WTC11 (cell line): ENCODE measurements at regions not wholly inside any gene's neighbourhood (a gene's known extent, or its start where the extent isn't known, plus 50 kb on each side); places are given as distances from the start of the nearest gene placed in this dataset.

Experiments used
- ATAC-seq: fragments of 200-7000 bp; cut with Tn5 transposase; 2 replicates; pipeline ENCODE4 v1.10.0; 2021; ENCODE audit warnings: mild to moderate bottlenecking, moderate library complexity
- CTCF ChIA-PET: fragments of 300-600 bp; sonication (Branson Sonifier 250); formaldehyde crosslinking; loops from one replicate; lab custom pipeline; 2021; ENCODE audit warnings: antibody characterized with exemption; lab: Charles Lee
- POLR2A ChIA-PET: fragments of 350-600 bp; sonication (Branson Sonifier 250); formaldehyde crosslinking; loops from one replicate; lab custom pipeline; 2021; ENCODE audit warnings: antibody characterized with exemption; lab: Charles Lee
- DNase-seq: peaks from one replicate; pipeline ENCODE4 v3.0.0; 2021; ENCODE audit warnings: low spot score
- H3K27ac Mint-ChIP-seq: 2 replicates; pipeline ENCODE4 v1.8.0; 2021; ENCODE audit warnings: mixed read lengths
- H3K27me3 Mint-ChIP-seq: 2 replicates; pipeline ENCODE4 v1.8.0; 2021; ENCODE audit warnings: low read depth, mild to moderate bottlenecking, moderate library complexity, mixed read lengths
- H3K36me3 Mint-ChIP-seq: 2 replicates; pipeline ENCODE4 v1.8.0; 2021; ENCODE audit warnings: mixed read lengths
- H3K4me1 Mint-ChIP-seq: 2 replicates; pipeline ENCODE4 v1.8.0; 2022; ENCODE audit warnings: mixed read lengths
- H3K4me3 Mint-ChIP-seq: 2 replicates; pipeline ENCODE4 v1.8.0; 2021; ENCODE audit warnings: mild to moderate bottlenecking, moderate library complexity, mixed read lengths
- H3K9me3 Mint-ChIP-seq: 2 replicates; pipeline ENCODE4 v1.8.0; 2021; ENCODE audit warnings: mixed read lengths
- ATF1 ChIP-seq: sonication (generic); formaldehyde crosslinking; IDR thresholded peaks from 2 replicates; pipeline ENCODE4 v1.8.1; 2023; ENCODE audit warnings: mild to moderate bottlenecking, moderate library complexity, missing genetic modification reagents
- CREM ChIP-seq: sonication (generic); formaldehyde crosslinking; IDR thresholded peaks from 2 replicates; pipeline ENCODE4 v1.8.1; 2022; ENCODE audit warnings: mild to moderate bottlenecking, missing genetic modification reagents, moderate library complexity
- FOXP1 ChIP-seq: sonication (generic); formaldehyde crosslinking; IDR thresholded peaks from 2 replicates; pipeline ENCODE4 v1.8.0; 2022; ENCODE audit warnings: missing genetic modification reagents, mild to moderate bottlenecking, moderate library complexity, borderline replicate concordance
- GABPB1 ChIP-seq: sonication (generic); formaldehyde crosslinking; IDR thresholded peaks from 2 replicates; pipeline ENCODE4 v1.8.1; 2023; ENCODE audit warnings: mild to moderate bottlenecking, missing genetic modification reagents
- GTF2I ChIP-seq: fragments of 250-450 bp; sonication (Bioruptor Pico); conservative IDR thresholded peaks from 2 replicates; pipeline ENCODE4 v1.4.0; 2021; ENCODE audit warnings: mild to moderate bottlenecking
- MXD4 ChIP-seq: fragments of 250-450 bp; sonication (Bioruptor Pico); IDR thresholded peaks from 2 replicates; pipeline ENCODE4 v1.8.0; 2021; ENCODE audit warnings: mild to moderate bottlenecking, moderate library complexity, borderline replicate concordance
- NR1H2 ChIP-seq: sonication (generic); formaldehyde crosslinking; IDR thresholded peaks from 2 replicates; pipeline ENCODE4 v1.9.0; 2021; ENCODE audit warnings: mild to moderate bottlenecking, moderate library complexity, missing genetic modification reagents
- PREB ChIP-seq: sonication (generic); formaldehyde crosslinking; IDR thresholded peaks from 2 replicates; pipeline ENCODE4 v1.8.1; 2022; ENCODE audit warnings: mild to moderate bottlenecking, missing genetic modification reagents, moderate library complexity, borderline replicate concordance
- PRRX2 ChIP-seq: fragments of 250-450 bp; sonication (Bioruptor Pico); IDR thresholded peaks from 2 replicates; pipeline ENCODE4 v1.8.0; 2021; ENCODE audit warnings: mild to moderate bottlenecking
- RELA ChIP-seq: sonication (generic); formaldehyde crosslinking; IDR thresholded peaks from 2 replicates; pipeline ENCODE4 v1.8.1; 2022; ENCODE audit warnings: missing genetic modification reagents, mild to moderate bottlenecking, borderline replicate concordance
- TEAD4 ChIP-seq: sonication (generic); formaldehyde crosslinking; IDR thresholded peaks from 2 replicates; pipeline ENCODE4 v1.8.0; 2022; ENCODE audit warnings: mild to moderate bottlenecking, missing genetic modification reagents
- USF1 ChIP-seq: sonication (generic); formaldehyde crosslinking; IDR thresholded peaks from 2 replicates; pipeline ENCODE4 v1.8.0; 2022; ENCODE audit warnings: mild to moderate bottlenecking, missing genetic modification reagents
- ZNF232 ChIP-seq: sonication (generic); formaldehyde crosslinking; IDR thresholded peaks from 2 replicates; pipeline ENCODE4 v1.8.0; 2022; ENCODE audit warnings: mild to moderate bottlenecking, missing genetic modification reagents
- ZNF263 ChIP-seq: sonication (generic); formaldehyde crosslinking; IDR thresholded peaks from 2 replicates; pipeline ENCODE4 v1.8.1; 2022; ENCODE audit warnings: low read depth, mild to moderate bottlenecking, moderate library complexity, missing genetic modification reagents
- ZNF317 ChIP-seq: sonication (generic); formaldehyde crosslinking; IDR thresholded peaks from 2 replicates; pipeline ENCODE4 v1.8.1; 2023; ENCODE audit warnings: low read depth, mild to moderate bottlenecking, moderate library complexity, missing genetic modification reagents, borderline replicate concordance
- ZNF416 ChIP-seq: fragments of 250-450 bp; sonication (Bioruptor Pico); IDR thresholded peaks from 2 replicates; pipeline ENCODE4 v1.9.0; 2021; ENCODE audit warnings: mild to moderate bottlenecking, inconsistent platforms
- ZNF423 ChIP-seq: fragments of 250-450 bp; sonication (Bioruptor Pico); IDR thresholded peaks from 2 replicates; pipeline ENCODE4 v2.1.2; 2022; ENCODE audit warnings: mild to moderate bottlenecking, moderate library complexity
- ZNF512 ChIP-seq: sonication (generic); formaldehyde crosslinking; IDR thresholded peaks from 2 replicates; pipeline ENCODE4 v1.8.1; 2022; ENCODE audit warnings: missing genetic modification reagents, borderline replicate concordance
- TF ChIP-seq, protein P1 (sequence below): sonication (generic); formaldehyde crosslinking; IDR thresholded peaks from 2 replicates; pipeline ENCODE4 v1.8.0; 2023; ENCODE audit warnings: missing genetic modification reagents
- TF ChIP-seq, protein P2 (sequence below): sonication (generic); formaldehyde crosslinking; IDR thresholded peaks from 2 replicates; pipeline ENCODE4 v1.8.0; 2022; ENCODE audit warnings: mild to moderate bottlenecking, missing genetic modification reagents

- no peaks in the 10 kb centered on the region for H3K36me3 Mint-ChIP-seq
- peaks cover 19% of the 10 kb centered on the region for H3K4me1 Mint-ChIP-seq
- no peaks in the 10 kb centered on the region; the same call in 1 of the 2 replicates for H3K27me3 Mint-ChIP-seq
- H3K4me3 Mint-ChIP-seq: no peak overlapping the region
- no peak for ATAC-seq
- H3K9me3 Mint-ChIP-seq: no peaks in the 10 kb centered on the region
- no peak overlapping the region for H3K27ac Mint-ChIP-seq
- ChIA-PET POLR2A (interaction anchor here (0.5 to 0.6 kb wide), 2 partner anchors 85 to 764 kb away, joined by 3 read pairs; no protein-coding TSS in a partner anchor), CTCF (interaction anchor here (1.1 kb wide), 1 partner anchor 12 kb away, joined by 5 read pairs; no protein-coding TSS in a partner anchor)
- TF ChIP-seq USF1 (CRISPR knock-in tag): no peak
- no peak for TF ChIP-seq FOXP1 (CRISPR knock-in tag)
- no peak for TF ChIP-seq ZNF512 (CRISPR knock-in tag)
- no peak for DNase-seq
These were observed 250.1 kb upstream of the MAP3K1 start for GRCh38 chr5:56565283-56565615.

GRCh38 chr5:56564541-56565282 lies 250.6 kb upstream of the MAP3K1 start:
- Mint-ChIP-seq H3K9me3 (no peaks in the 10 kb centered on the region), H3K4me3 (no peak overlapping the region), H3K36me3 (no peaks in the 10 kb centered on the region), H3K27me3 (no peaks in the 10 kb centered on the region; the same call in 1 of the 2 replicates), H3K4me1 (peaks cover 19% of the 10 kb centered on the region), H3K27ac (no peak overlapping the region)
- ChIA-PET POLR2A (interaction anchor here (0.6 kb wide), 1 partner anchor 764 kb away, joined by 3 read pairs; no protein-coding TSS in a partner anchor), CTCF (interaction anchor here (0.6 to 1.1 kb wide), 2 partner anchors 12 to 251 kb away, joined by 4 to 5 read pairs; partner anchors contain the start of gene MAP3K1)
- ATAC-seq (no peak), DNase-seq (no peak)
- TF ChIP-seq GTF2I (CRISPR knock-in tag) (no peak), GABPB1 (CRISPR knock-in tag) (peak; percentile 33; the same call in 1 of the 2 replicates), PRRX2 (CRISPR knock-in tag) (no peak)

DNA sequence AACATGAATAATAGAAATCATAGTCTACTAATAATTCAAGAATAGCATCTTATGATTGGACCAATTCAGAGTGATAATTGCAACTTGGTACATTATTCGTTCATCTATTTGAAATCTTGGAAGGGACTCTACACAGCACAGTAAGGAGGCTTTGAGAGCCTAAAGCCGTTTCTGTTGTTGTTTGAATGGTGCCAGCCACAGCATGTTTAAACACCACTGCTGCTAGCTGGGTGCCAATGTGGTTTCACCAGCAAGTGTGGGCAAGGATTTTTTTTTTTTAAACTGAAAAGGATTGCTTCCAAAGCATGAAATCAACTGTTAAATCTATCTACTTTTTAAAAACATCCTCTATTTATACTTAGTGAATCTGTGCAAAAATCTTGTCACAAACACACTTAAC lies 253.9 kb upstream of the MAP3K1 start:
- ChIA-PET POLR2A (no interaction called here), CTCF (no interaction called here)
- no peak for TF ChIP-seq NR1H2 (CRISPR knock-in tag)
- no peak for TF ChIP-seq MXD4 (CRISPR knock-in tag)
- TF ChIP-seq, protein P1, sequence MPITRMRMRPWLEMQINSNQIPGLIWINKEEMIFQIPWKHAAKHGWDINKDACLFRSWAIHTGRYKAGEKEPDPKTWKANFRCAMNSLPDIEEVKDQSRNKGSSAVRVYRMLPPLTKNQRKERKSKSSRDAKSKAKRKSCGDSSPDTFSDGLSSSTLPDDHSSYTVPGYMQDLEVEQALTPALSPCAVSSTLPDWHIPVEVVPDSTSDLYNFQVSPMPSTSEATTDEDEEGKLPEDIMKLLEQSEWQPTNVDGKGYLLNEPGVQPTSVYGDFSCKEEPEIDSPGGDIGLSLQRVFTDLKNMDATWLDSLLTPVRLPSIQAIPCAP (CRISPR knock-in tag): no peak
- TF ChIP-seq ZNF416 (CRISPR knock-in tag): no peak
- TF ChIP-seq PREB (CRISPR knock-in tag): no peak
- TF ChIP-seq ZNF317 (CRISPR knock-in tag): no peak
- no peak for TF ChIP-seq CREM (CRISPR knock-in tag)
- TF ChIP-seq, protein P2, sequence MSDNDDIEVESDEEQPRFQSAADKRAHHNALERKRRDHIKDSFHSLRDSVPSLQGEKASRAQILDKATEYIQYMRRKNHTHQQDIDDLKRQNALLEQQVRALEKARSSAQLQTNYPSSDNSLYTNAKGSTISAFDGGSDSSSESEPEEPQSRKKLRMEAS: no peak
- no peak for TF ChIP-seq ZNF232 (CRISPR knock-in tag)
- TF ChIP-seq ZNF423 (CRISPR knock-in tag): no peak
- TF ChIP-seq ATF1 (CRISPR knock-in tag): no peak
- TF ChIP-seq TEAD4 (CRISPR knock-in tag): no peak
- no peak for TF ChIP-seq RELA
- no peak for TF ChIP-seq ZNF263 (CRISPR knock-in tag)
- no peak overlapping the region for H3K4me3 Mint-ChIP-seq
- H3K9me3 Mint-ChIP-seq: no peaks in the 10 kb centered on the region
- no peak overlapping the region for H3K27ac Mint-ChIP-seq
- H3K27me3 Mint-ChIP-seq: no peaks in the 10 kb centered on the region; the same call in none of the 2 replicates
- H3K36me3 Mint-ChIP-seq: no peaks in the 10 kb centered on the region
- ATAC-seq (no peak), DNase-seq (no peak)
- peaks cover 12% of the 10 kb centered on the region for H3K4me1 Mint-ChIP-seq
